LoVo (cell line): ENCODE measurements at regions not wholly inside any gene's neighbourhood (a gene's known extent, or its start where the extent isn't known, plus 50 kb on each side); places are given as distances from the start of the nearest gene placed in this dataset.
"Not testable (repeated sequence)": the region's sequence is repeated elsewhere in the genome, so short reads cannot be mapped to it uniquely, and the experiment has no call there.

Experiments
- DNase-seq: peaks from one replicate; pipeline ENCODE4 v3.0.0-alpha.2; 2016; ENCODE audit warnings: low spot score

GRCh38 chr9:12272471-12273120, 420.6 kb upstream of the TYRP1 start:
- no peak for DNase-seq

- no peak for DNase-seq
Observed at GRCh38 chr9:12274577-12274976, 418.6 kb upstream of the TYRP1 start.

- DNase-seq = no peak
Observed at GRCh38 chr9:12276505-12276904, 416.7 kb upstream of the TYRP1 start.

GRCh38 chr9:12289711-12290110, 403.5 kb upstream of the TYRP1 start:
- DNase-seq = no peak

GRCh38 chr9:12290166-12290869, 402.9 kb upstream of the TYRP1 start:
- no peak for DNase-seq

- no peak for DNase-seq
Observed at GRCh38 chr9:12305211-12305610, 388.0 kb upstream of the TYRP1 start.

GRCh38 chr9:12314589-12314988, 378.6 kb upstream of the TYRP1 start:
- no peak for DNase-seq

GRCh38 chr9:12318732-12319685, 374.2 kb upstream of the TYRP1 start:
- no peak for DNase-seq

- no peak for DNase-seq
Observed at GRCh38 chr9:12329623-12329985, 363.6 kb upstream of the TYRP1 start.

- not testable (repeated sequence) for DNase-seq
Observed at GRCh38 chr9:12333966-12334365, 359.2 kb upstream of the TYRP1 start.

- no peak for DNase-seq
Observed at GRCh38 chr9:12350775-12351174, 342.4 kb upstream of the TYRP1 start.

GRCh38 chr9:12351293-12352044, 341.7 kb upstream of the TYRP1 start:
- DNase-seq = no peak

- DNase-seq = no peak
Observed at GRCh38 chr9:12352045-12352315, 341.2 kb upstream of the TYRP1 start.

- no peak for DNase-seq
Observed at GRCh38 chr9:12363439-12363838, 329.7 kb upstream of the TYRP1 start.

- no peak for DNase-seq
Observed at GRCh38 chr9:12368569-12368968, 324.6 kb upstream of the TYRP1 start.

GRCh38 chr9:12391839-12392509, 301.2 kb upstream of the TYRP1 start:
- no peak for DNase-seq

- no peak for DNase-seq
Observed at GRCh38 chr9:12394105-12394504, 299.1 kb upstream of the TYRP1 start.

- no peak for DNase-seq
Observed at GRCh38 chr9:12403721-12404120, 289.5 kb upstream of the TYRP1 start.

- no peak for DNase-seq
Observed at GRCh38 chr9:12413986-12414385, 279.2 kb upstream of the TYRP1 start.

GRCh38 chr9:12414514-12414913, 278.7 kb upstream of the TYRP1 start:
- DNase-seq = no peak

GRCh38 chr9:12415361-12415760, 277.8 kb upstream of the TYRP1 start:
- DNase-seq = no peak

- DNase-seq = no peak
Observed at GRCh38 chr9:12416716-12417115, 276.5 kb upstream of the TYRP1 start.
